Caco-2 (cell line): ENCODE measurements at regions not wholly inside any gene's neighbourhood (a gene's known extent, or its start where the extent isn't known, plus 50 kb on each side); places are given as distances from the start of the nearest gene placed in this dataset.
"Not testable (repeated sequence)": the region's sequence is repeated elsewhere in the genome, so short reads cannot be mapped to it uniquely, and the experiment has no call there.

ENCODE experiments used
- BruUV-seq: library from RNA; stranded (reverse); fragments of 400-500 nt; replicated peaks from 2 replicates; lab custom pipeline; 2021; lab: Mats Ljungman, UMichigan
- CTCF ChIA-PET: fragments of 300-600 bp; sonication (Branson Sonifier 250); formaldehyde crosslinking; loops from one replicate; lab custom pipeline; 2022; ENCODE audit warnings: antibody characterized with exemption; lab: Charles Lee
- POLR2A ChIA-PET: fragments of 300-600 bp; sonication (Branson Sonifier 250); formaldehyde crosslinking; loops from one replicate; lab custom pipeline; 2022; ENCODE audit warnings: antibody characterized with exemption; lab: Charles Lee
- DNase-seq, 2 experiments: peaks; one replicate each; pipeline versions ENCODE4 v3.0.0 to v3.0.0-alpha.2; 2020 to 2022
- H3K27me3 ChIP-seq: replicated peaks from 2 replicates; pipeline ENCODE4 v1.6.0; 2011; ENCODE audit warnings: low read length; ENCODE audit not compliant: control insufficient read depth, insufficient read depth
- H3K36me3 ChIP-seq: 2 replicates; pipeline ENCODE4 v1.5.1; 2011; ENCODE audit warnings: low read length; ENCODE audit not compliant: control insufficient read depth, insufficient read depth
- H3K4me1 ChIP-seq: fragments of 250-450 bp; sonication (Bioruptor Pico); 2 replicates; pipeline ENCODE4 v1.5.1; 2020; ENCODE audit warnings: mild to moderate bottlenecking
- H3K4me3 ChIP-seq: 2 replicates; pipeline ENCODE4 v1.5.1; 2011; ENCODE audit warnings: low read depth, mild to moderate bottlenecking, control low read depth, low read length
- H3K9me3 ChIP-seq: fragments of 250-450 bp; sonication (Bioruptor Pico); 2 replicates; pipeline ENCODE4 v1.5.1; 2020; ENCODE audit warnings: mild to moderate bottlenecking, moderate library complexity
- H3K27ac Mint-ChIP-seq: one replicate; pipeline ENCODE4 v1.8.0; 2022; ENCODE audit warnings: mixed read lengths; ENCODE audit not compliant: unreplicated experiment
- H3K27me3 Mint-ChIP-seq: one replicate; pipeline ENCODE4 v1.8.0; 2022; ENCODE audit warnings: mixed read lengths; ENCODE audit not compliant: insufficient read depth, unreplicated experiment
- H3K36me3 Mint-ChIP-seq: one replicate; pipeline ENCODE4 v1.8.0; 2022; ENCODE audit warnings: mild to moderate bottlenecking, mixed read lengths; ENCODE audit not compliant: insufficient read depth, unreplicated experiment
- H3K4me1 Mint-ChIP-seq: one replicate; pipeline ENCODE4 v1.8.0; 2022; ENCODE audit warnings: low read depth, mixed read lengths; ENCODE audit not compliant: unreplicated experiment
- H3K4me3 Mint-ChIP-seq: one replicate; pipeline ENCODE4 v1.8.0; 2022; ENCODE audit warnings: mild to moderate bottlenecking, moderate library complexity, mixed read lengths; ENCODE audit not compliant: unreplicated experiment
- H3K9me3 Mint-ChIP-seq: one replicate; pipeline ENCODE4 v1.8.0; 2022; ENCODE audit warnings: mixed read lengths; ENCODE audit not compliant: unreplicated experiment
- intact Hi-C: fragments of 100-400 bp; cut with micrococcal nuclease; formaldehyde crosslinking; loops from one replicate; pipeline ENCODE4 v1.10.0; 2022; ENCODE audit not compliant: unreplicated experiment
- TF ChIP-seq, protein P1 (sequence below), 2 experiments: fragments of 200-600 bp in 1 of 2; IDR thresholded peaks; 1 replicate in 1 of 2; 2 replicates in 1 of 2; pipeline versions ENCODE4 v1.5.1 to v1.8.0; 2011 to 2022; ENCODE audit warnings: antibody characterized with exemption in 1 of 2, control low read depth in 1 of 2, inconsistent platforms in 1 of 2, low read depth in 1 of 2, low read length in 1 of 2, mild to moderate bottlenecking in 1 of 2, moderate library complexity in 1 of 2; ENCODE audit not compliant: insufficient read depth in 1 of 2, severe bottlenecking in 1 of 2, unreplicated experiment in 1 of 2

DNA sequence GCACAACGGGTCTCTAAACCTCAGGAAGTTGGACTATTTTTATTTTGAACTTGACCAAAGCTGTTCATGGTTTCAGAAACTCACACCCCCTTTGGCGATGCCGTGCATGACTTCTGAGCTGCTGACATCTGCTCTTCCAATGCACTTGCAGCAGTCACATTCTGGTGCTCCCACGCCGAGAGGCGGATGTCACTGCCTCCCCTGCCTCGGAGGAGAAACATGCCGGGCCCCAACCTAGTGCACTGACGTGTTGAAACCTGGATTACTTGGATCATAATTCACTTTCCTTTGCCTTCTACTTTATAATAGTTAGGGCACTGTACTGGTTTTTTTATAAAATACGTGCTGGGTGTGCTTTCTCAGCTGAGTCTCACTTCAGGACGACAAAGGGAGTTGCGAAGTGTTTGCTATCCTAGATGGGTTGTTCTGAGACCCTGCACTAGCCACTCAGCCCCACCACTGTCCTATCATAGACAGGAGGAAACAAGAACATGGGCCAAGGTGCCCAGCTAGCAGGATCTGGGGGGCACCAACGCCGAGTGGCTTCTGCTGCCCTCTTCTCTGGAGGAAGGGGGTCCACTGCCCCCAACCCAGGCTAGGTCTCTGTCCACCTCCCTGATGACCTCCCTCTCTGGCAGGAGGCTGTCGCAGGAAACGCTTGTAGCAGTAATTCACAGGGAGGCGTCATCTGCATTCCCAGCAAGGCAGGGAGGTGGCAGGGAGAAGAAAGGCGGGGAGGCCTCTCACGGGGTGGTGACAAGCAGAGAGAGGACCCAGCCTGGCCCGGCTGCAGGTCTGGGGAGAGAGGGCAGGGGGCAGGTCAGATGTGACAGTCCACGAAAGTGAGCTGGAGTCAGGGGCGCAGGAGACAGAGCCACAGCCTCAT lies 158.8 kb upstream of the IQSEC1 start:
- Mint-ChIP-seq H3K9me3 (no peaks in the 10 kb centered on the region), H3K27ac (no peak overlapping the region), H3K4me1 (no peaks in the 10 kb centered on the region), H3K27me3 (peaks cover 23% of the 10 kb centered on the region), H3K36me3 (peaks cover 6% of the 10 kb centered on the region), H3K4me3 (no peak overlapping the region)
- ChIA-PET CTCF (interaction anchor here (0.5 to 0.7 kb wide), 2 partner anchors 26 to 418 kb away, joined by 4 to 7 read pairs; no protein-coding TSS in a partner anchor), POLR2A (no interaction called here)
- TF ChIP-seq, protein P1, sequence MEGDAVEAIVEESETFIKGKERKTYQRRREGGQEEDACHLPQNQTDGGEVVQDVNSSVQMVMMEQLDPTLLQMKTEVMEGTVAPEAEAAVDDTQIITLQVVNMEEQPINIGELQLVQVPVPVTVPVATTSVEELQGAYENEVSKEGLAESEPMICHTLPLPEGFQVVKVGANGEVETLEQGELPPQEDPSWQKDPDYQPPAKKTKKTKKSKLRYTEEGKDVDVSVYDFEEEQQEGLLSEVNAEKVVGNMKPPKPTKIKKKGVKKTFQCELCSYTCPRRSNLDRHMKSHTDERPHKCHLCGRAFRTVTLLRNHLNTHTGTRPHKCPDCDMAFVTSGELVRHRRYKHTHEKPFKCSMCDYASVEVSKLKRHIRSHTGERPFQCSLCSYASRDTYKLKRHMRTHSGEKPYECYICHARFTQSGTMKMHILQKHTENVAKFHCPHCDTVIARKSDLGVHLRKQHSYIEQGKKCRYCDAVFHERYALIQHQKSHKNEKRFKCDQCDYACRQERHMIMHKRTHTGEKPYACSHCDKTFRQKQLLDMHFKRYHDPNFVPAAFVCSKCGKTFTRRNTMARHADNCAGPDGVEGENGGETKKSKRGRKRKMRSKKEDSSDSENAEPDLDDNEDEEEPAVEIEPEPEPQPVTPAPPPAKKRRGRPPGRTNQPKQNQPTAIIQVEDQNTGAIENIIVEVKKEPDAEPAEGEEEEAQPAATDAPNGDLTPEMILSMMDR (IDR thresholded peaks at IDR 0.05; ENCODE audit: insufficient read depth in 1 of 2, low read depth in 1 of 2, low read length in 1 of 2, severe bottlenecking in 1 of 2, unreplicated experiment in 1 of 2): no peak
- intact Hi-C loops: no loop called here
- Histone ChIP-seq H3K4me3 (no peak overlapping the region), H3K4me1 (no peaks in the 10 kb centered on the region), H3K27me3 (peaks cover 1% of the 10 kb centered on the region; the same call in 1 of the 2 replicates), H3K9me3 (no peaks in the 10 kb centered on the region), H3K36me3 (no peaks in the 10 kb centered on the region)
- no peak for DNase-seq
- no TSS peak for BruUV-seq

GRCh38 chr3:13229273-13229949 lies 156.2 kb upstream of the IQSEC1 start:
- no peaks in the 10 kb centered on the region for H3K4me1 ChIP-seq
- ChIA-PET CTCF (interaction anchor here (0.5 to 1.6 kb wide), 7 partner anchors 9 to 251 kb away, joined by 3 to 8 read pairs (median 4); partner anchors contain the start of gene HDAC11), POLR2A (no interaction called here)
- Mint-ChIP-seq H3K27ac (no peak overlapping the region), H3K36me3 (peaks cover 6% of the 10 kb centered on the region), H3K27me3 (peaks cover 15% of the 10 kb centered on the region), H3K4me3 (no peak overlapping the region), H3K9me3 (no peaks in the 10 kb centered on the region), H3K4me1 (no peaks in the 10 kb centered on the region)
- no peak overlapping the region for H3K4me3 ChIP-seq
- no peaks in the 10 kb centered on the region for H3K36me3 ChIP-seq
- TF ChIP-seq, protein P1 (IDR thresholded peaks at IDR 0.05; ENCODE audit: insufficient read depth in 1 of 2, low read depth in 1 of 2, low read length in 1 of 2, severe bottlenecking in 1 of 2, unreplicated experiment in 1 of 2): peak in 1 of 2 experiments; percentile 24
- DNase-seq: peak; percentile 52 to 57
- no peaks in the 10 kb centered on the region for H3K9me3 ChIP-seq
- intact Hi-C loops: loop anchor here (10.0 kb wide), 1 partner anchor 225 kb away; no protein-coding TSS in a partner anchor
- BruUV-seq: no TSS peak
- H3K27me3 ChIP-seq: 0 out of 2 replicates have a peak, but pooled peaks cover 1% of the 10 kb centered on the region

GRCh38 chr3:13228584-13228983 lies 155.4 kb upstream of the IQSEC1 start:
- CTCF ChIA-PET: no interaction called here
- intact Hi-C loops: loop anchor here (10.0 kb wide), 1 partner anchor 226 kb away; no protein-coding TSS in a partner anchor
- DNase-seq: no peak
- Histone ChIP-seq H3K36me3 (no peaks in the 10 kb centered on the region), H3K4me1 (no peaks in the 10 kb centered on the region), H3K27me3 (no peaks in the 10 kb centered on the region), H3K9me3 (no peaks in the 10 kb centered on the region), H3K4me3 (no peak overlapping the region)
- Mint-ChIP-seq H3K27me3 (peaks cover 9% of the 10 kb centered on the region), H3K4me1 (peaks cover 4% of the 10 kb centered on the region), H3K9me3 (no peaks in the 10 kb centered on the region), H3K4me3 (no peak overlapping the region), H3K36me3 (peaks cover 6% of the 10 kb centered on the region), H3K27ac (no peak overlapping the region)
- POLR2A ChIA-PET: no interaction called here
- TF ChIP-seq, protein P1 (IDR thresholded peaks at IDR 0.05; ENCODE audit: insufficient read depth in 1 of 2, low read depth in 1 of 2, low read length in 1 of 2, severe bottlenecking in 1 of 2, unreplicated experiment in 1 of 2): no peak
- no TSS peak for BruUV-seq

DNA sequence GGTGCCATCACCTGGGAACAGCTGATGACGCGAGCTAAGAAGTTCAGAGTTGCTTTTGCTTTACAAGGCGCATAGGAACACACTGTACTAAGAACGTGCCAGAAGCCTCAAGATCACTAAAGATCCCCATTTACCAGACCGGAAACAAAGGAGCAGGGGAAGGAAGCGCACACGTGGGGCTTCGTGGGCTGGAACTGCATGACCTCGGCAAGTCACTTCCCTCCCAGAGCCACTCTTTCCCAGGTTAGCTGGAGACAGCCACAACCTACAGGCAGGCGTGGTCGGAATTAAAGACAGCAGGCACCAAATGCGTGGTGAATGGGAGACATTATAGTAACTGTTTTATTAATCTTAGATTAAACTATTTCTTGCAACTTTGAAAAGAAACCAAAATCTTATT lies 154.9 kb upstream of the IQSEC1 start:
- CTCF ChIA-PET, BruUV-seq: not testable (repeated sequence)

More for the DNA sequence above, 154.9 kb upstream of the IQSEC1 start:
- H3K9me3 Mint-ChIP-seq, H3K9me3 ChIP-seq, H3K27me3 ChIP-seq, H3K4me3 Mint-ChIP-seq, POLR2A ChIA-PET, H3K27ac Mint-ChIP-seq, DNase-seq, H3K36me3 ChIP-seq, H3K4me1 Mint-ChIP-seq, H3K4me1 ChIP-seq, H3K4me3 ChIP-seq, H3K27me3 Mint-ChIP-seq, H3K36me3 Mint-ChIP-seq: not testable (repeated sequence)
- intact Hi-C loops: loop anchor here (10.0 kb wide), 1 partner anchor 227 kb away; no protein-coding TSS in a partner anchor
